ENCODE measurements at regions not wholly inside any gene's neighbourhood (a gene's known extent, or its start where the extent isn't known, plus 50 kb on each side); places are given as distances from the start of the nearest gene placed in this dataset.

- TF ChIP-seq NR1H2 (CRISPR knock-in tag; IDR thresholded peaks at IDR 0.05): no peak
- TF ChIP-seq PRRX2 (CRISPR knock-in tag; IDR thresholded peaks at IDR 0.05): no peak
- TF ChIP-seq, protein P1, sequence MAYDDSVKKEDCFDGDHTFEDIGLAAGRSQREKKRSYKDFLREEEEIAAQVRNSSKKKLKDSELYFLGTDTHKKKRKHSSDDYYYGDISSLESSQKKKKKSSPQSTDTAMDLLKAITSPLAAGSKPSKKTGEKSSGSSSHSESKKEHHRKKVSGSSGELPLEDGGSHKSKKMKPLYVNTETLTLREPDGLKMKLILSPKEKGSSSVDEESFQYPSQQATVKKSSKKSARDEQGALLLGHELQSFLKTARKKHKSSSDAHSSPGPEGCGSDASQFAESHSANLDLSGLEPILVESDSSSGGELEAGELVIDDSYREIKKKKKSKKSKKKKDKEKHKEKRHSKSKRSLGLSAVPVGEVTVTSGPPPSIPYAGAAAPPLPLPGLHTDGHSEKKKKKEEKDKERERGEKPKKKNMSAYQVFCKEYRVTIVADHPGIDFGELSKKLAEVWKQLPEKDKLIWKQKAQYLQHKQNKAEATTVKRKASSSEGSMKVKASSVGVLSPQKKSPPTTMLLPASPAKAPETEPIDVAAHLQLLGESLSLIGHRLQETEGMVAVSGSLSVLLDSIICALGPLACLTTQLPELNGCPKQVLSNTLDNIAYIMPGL (CRISPR knock-in tag; IDR thresholded peaks at IDR 0.05): no peak
- TF ChIP-seq, protein P2, sequence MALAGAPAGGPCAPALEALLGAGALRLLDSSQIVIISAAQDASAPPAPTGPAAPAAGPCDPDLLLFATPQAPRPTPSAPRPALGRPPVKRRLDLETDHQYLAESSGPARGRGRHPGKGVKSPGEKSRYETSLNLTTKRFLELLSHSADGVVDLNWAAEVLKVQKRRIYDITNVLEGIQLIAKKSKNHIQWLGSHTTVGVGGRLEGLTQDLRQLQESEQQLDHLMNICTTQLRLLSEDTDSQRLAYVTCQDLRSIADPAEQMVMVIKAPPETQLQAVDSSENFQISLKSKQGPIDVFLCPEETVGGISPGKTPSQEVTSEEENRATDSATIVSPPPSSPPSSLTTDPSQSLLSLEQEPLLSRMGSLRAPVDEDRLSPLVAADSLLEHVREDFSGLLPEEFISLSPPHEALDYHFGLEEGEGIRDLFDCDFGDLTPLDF (CRISPR knock-in tag; IDR thresholded peaks at IDR 0.05): no peak
- no peak for TF ChIP-seq ELF4 (CRISPR knock-in tag; IDR thresholded peaks at IDR 0.05; ENCODE audit: low read depth)
- no peak for TF ChIP-seq TEAD4 (CRISPR knock-in tag; IDR thresholded peaks at IDR 0.05)
- no peak for TF ChIP-seq ZNF121 (CRISPR knock-in tag; IDR thresholded peaks at IDR 0.05)
- no peak for TF ChIP-seq USF1 (CRISPR knock-in tag; IDR thresholded peaks at IDR 0.05)
- no peak for TF ChIP-seq FOXJ3 (CRISPR knock-in tag; IDR thresholded peaks at IDR 0.05; ENCODE audit: borderline replicate concordance)
- no peak for TF ChIP-seq SMAD4 (CRISPR knock-in tag; IDR thresholded peaks at IDR 0.05)
- no peak for TF ChIP-seq PRDM15 (CRISPR knock-in tag; IDR thresholded peaks at IDR 0.05)
- no peak for TF ChIP-seq ZNF138 (CRISPR knock-in tag; conservative IDR thresholded peaks at IDR 0.05)
- TF ChIP-seq CREB1 (CRISPR knock-in tag; IDR thresholded peaks at IDR 0.05): no peak
- no peak for TF ChIP-seq ZNF219 (CRISPR knock-in tag; IDR thresholded peaks at IDR 0.05; ENCODE audit: borderline replicate concordance)
These were observed 109.6 kb downstream of the ANXA3 start (continued) for GRCh38 chr4:78661086-78661690.

DNA sequence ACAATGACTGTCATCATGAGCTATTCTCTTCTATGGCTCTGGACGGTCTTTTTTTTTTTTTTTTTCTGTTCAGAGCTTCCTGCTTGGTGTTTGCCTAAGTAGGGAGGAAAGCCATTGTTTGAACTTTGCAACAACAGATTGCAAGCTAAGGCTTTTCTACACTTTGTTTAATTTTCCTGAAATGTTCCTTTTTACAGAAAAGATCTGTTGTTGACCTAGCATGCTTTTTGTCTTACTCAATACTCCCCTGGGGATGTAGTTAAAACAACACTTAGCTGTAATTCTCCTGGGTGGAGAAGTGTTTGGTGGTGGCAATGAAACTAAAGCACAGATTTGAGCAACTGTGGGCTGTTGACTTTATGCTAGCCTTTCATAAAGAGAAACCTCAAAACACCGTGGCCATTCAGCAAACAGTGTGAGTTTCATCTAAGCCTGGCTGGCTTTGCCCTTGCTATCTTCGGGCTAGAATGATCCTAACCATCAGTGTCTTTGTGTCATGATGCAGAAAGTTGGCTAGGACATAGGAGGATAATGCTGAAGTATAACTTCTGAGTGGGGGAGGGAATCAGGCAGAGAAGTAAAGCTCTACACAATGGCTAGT, 110.5 kb downstream of the ANXA3 start:
- no peak for DNase-seq (ENCODE audit: low spot score)
- CTCF ChIA-PET: interaction anchor here (0.8 to 1.5 kb wide), 4 partner anchors 15 to 263 kb away, joined by 3 to 4 read pairs (median 3); no protein-coding TSS in a partner anchor
- H3K27me3 Mint-ChIP-seq (ENCODE audit: low read depth): peaks cover 3% of the 10 kb centered on the region; the same call in 1 of the 2 replicates
- H3K27ac Mint-ChIP-seq: no peak overlapping the region; the same call in 1 of the 2 replicates
- ATAC-seq: peak; percentile 39
- H3K36me3 Mint-ChIP-seq: no peaks in the 10 kb centered on the region
- H3K4me1 Mint-ChIP-seq: peaks cover 23% of the 10 kb centered on the region
- no peaks in the 10 kb centered on the region for H3K9me3 Mint-ChIP-seq
- no peak overlapping the region for H3K4me3 Mint-ChIP-seq
- TF ChIP-seq GABPB1 (CRISPR knock-in tag; IDR thresholded peaks at IDR 0.05) (peak; percentile 78), CREB1 (CRISPR knock-in tag; IDR thresholded peaks at IDR 0.05) (no peak)
- POLR2A ChIA-PET: interaction anchor here (0.6 to 0.7 kb wide), 3 partner anchors 56 to 68 kb away, joined by 3 to 4 read pairs (median 4); no protein-coding TSS in a partner anchor

- Mint-ChIP-seq H3K9me3 (no peaks in the 10 kb centered on the region), H3K27ac (no peak overlapping the region), H3K4me3 (no peak overlapping the region), H3K27me3 (ENCODE audit: low read depth) (peaks cover 3% of the 10 kb centered on the region; the same call in 1 of the 2 replicates), H3K36me3 (no peaks in the 10 kb centered on the region), H3K4me1 (peaks cover 22% of the 10 kb centered on the region)
- no peak for DNase-seq (ENCODE audit: low spot score)
- CTCF ChIA-PET: no interaction called here
- ATAC-seq: no peak
- TF ChIP-seq, protein P3, sequence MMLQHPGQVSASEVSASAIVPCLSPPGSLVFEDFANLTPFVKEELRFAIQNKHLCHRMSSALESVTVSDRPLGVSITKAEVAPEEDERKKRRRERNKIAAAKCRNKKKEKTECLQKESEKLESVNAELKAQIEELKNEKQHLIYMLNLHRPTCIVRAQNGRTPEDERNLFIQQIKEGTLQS (CRISPR knock-in tag; conservative IDR thresholded peaks at IDR 0.05): no peak
- TF ChIP-seq PRRX2 (CRISPR knock-in tag; IDR thresholded peaks at IDR 0.05) (no peak), SP1 (CRISPR knock-in tag; conservative IDR thresholded peaks at IDR 0.05) (no peak), STAT6 (CRISPR knock-in tag; conservative IDR thresholded peaks at IDR 0.05; ENCODE audit: low read depth) (no peak), ZNF121 (CRISPR knock-in tag; IDR thresholded peaks at IDR 0.05) (no peak)
- TF ChIP-seq, protein P4, sequence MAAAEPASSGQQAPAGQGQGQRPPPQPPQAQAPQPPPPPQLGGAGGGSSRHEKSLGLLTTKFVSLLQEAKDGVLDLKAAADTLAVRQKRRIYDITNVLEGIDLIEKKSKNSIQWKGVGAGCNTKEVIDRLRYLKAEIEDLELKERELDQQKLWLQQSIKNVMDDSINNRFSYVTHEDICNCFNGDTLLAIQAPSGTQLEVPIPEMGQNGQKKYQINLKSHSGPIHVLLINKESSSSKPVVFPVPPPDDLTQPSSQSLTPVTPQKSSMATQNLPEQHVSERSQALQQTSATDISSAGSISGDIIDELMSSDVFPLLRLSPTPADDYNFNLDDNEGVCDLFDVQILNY (CRISPR knock-in tag; IDR thresholded peaks at IDR 0.05): no peak
- POLR2A ChIA-PET: no interaction called here
These were observed 111.1 kb downstream of the ANXA3 start for GRCh38 chr4:78662658-78663057.

All from WTC11 (cell line).